HG03439 (cell line): ENCODE measurements at regions not wholly inside any gene's neighbourhood (a gene's known extent, or its start where the extent isn't known, plus 50 kb on each side); places are given as distances from the start of the nearest gene placed in this dataset.
"Not testable (repeated sequence)": the region's sequence is repeated elsewhere in the genome, so short reads cannot be mapped to it uniquely, and the experiment has no call there.

Experiments used
- ATAC-seq: cut with Tn5 transposase; IDR thresholded peaks from one replicate; pipeline ENCODE4 v1.9.1; 2021; ENCODE audit warnings: mild to moderate bottlenecking, moderate library complexity; ENCODE audit not compliant: unreplicated experiment

DNA sequence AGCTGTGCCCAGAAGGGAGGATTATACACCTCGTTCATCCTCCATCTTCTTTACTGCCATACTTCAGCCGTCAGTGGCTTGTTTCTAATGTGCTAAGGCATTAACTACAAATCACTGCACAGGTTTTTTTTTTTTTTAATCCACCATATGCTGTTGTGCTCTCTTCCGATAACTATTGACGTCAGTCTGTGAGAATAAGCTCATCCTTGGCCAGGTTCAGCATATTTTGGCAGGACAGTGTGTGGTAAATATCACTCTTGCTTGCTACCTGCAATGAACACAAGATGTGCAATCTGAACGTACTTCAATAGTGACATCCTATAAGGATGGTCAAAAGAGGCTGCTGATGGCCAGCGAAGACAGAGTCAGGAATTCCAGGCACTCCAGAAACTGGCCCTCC, 2030.7 kb upstream of the PCDH20 start:
- no peak for ATAC-seq

- not testable (repeated sequence) for ATAC-seq
Measured at GRCh38 chr13:63444225-63444624, 2028.6 kb upstream of the PCDH20 start.

GRCh38 chr13:63438951-63439350, 2023.3 kb upstream of the PCDH20 start:
- ATAC-seq = no peak

GRCh38 chr13:63436325-63436668, 2020.6 kb upstream of the PCDH20 start:
- ATAC-seq = no peak

DNA sequence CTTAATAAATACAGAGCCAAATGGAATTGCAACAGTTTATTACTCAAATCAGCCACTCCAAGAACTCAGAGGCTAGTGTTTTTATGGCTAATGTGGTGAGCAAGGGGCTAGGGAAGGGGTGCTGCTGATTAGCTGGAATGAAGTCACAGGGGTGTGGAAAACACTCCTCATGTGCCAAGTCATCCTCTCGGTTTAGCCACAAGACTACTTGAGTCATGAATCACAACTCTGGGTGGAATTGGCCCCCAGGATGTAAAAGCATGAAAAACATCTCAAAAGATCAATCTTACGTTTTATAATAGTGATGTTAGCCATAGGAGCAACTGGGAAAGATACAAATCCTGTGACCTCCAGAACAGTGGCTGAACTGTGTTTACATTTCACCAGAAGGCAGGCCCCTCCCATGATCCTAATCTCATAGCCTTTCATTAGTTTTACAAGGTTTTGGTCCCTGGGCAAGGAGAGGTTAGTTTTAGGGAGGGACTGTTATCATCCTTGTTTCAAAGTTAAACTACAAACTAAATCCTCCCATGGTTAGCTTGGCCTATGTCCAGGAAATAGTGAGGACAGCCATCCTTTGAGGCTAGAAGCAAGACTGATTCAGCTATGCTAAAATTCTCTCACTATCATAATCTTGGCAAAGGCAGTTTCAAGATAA, 2020.1 kb upstream of the PCDH20 start:
- no peak for ATAC-seq

DNA sequence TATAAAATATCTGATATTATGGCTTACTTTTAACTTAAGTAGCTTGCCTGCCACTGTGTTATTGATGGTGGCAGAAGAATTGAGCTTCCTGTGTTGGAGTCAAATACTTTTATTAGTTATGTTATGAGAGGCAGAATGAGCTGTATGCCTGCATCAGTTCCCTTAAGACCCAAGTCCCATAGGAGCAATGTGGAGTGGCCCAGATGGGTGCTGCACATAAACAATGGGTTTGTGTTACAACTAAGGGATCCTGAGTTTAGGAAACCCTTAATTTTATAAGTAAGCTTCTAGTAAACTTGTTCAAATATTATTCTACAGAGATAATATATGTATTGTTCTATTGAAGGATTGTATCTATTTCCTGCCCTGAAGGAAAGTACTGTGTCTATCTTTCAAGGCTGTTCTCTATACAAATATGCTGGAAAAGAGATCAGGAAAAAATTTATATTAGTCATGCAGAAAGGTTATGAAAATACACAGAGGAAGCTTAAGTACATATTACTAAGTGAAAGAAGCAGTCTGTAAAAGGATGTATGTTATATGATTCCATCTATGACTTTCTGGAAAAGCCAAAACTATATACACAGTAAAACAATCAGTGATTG, 2018.0 kb upstream of the PCDH20 start:
- no peak for ATAC-seq

GRCh38 chr13:63427170-63427569, 2011.5 kb upstream of the PCDH20 start:
- ATAC-seq = no peak

DNA sequence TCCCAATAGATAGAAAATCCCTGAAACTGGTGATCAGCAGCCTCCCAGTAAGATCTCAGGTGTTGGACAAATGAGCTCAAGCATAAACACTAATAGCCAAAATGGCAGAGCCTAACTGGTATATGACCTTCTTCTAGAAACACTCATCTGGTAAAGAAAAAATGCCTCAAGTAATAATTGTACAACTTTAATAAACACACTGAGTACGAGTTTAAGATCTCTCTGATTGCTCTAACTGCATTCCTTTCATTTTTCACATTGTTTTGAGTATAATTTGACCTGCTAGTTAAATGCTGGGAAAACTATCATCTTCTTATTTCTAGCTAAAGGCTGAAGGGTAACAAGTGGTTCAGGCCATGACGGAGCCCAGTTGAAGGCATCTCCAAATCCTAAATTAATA, 2009.5 kb upstream of the PCDH20 start:
- ATAC-seq = no peak

- no peak for ATAC-seq
Measured at GRCh38 chr13:63421123-63421522, 2005.5 kb upstream of the PCDH20 start.

DNA sequence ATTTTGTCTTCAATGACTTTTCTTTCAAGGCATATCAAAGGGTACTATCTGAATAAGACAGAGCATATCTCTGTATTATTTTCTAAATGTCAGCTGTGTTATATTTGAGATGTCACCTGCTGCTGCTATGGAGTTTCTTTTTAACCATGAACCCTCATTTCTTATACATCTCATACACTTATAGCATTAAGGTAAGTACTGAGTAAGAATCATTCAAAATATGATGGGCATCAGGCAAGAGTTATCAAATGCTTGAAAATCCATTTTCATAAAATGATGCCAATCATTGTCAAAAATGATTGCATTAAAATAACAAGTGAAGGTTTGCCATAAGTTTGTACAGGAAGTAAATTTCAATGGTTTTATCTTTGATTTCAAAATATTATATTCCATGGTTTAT, 2005.0 kb upstream of the PCDH20 start:
- ATAC-seq = no peak

DNA sequence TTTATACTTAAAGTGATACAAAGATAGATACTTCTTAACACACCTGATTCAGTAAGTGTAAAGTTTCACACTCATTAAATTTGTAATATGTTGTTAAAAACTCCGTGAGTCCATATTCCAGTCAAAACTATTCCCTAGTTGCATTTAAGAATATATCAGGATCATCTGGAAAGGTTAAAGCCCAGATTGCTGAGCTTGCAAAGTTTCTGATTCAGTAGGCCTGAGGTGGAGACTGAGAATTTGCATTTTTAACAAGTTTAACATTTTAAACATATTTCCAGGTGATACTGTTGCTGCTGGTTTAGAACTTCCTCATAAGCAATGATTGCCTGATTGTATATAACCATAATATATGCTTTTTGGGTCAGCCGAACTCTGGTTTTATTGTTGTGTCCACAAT, 1998.6 kb upstream of the PCDH20 start:
- no peak for ATAC-seq

DNA sequence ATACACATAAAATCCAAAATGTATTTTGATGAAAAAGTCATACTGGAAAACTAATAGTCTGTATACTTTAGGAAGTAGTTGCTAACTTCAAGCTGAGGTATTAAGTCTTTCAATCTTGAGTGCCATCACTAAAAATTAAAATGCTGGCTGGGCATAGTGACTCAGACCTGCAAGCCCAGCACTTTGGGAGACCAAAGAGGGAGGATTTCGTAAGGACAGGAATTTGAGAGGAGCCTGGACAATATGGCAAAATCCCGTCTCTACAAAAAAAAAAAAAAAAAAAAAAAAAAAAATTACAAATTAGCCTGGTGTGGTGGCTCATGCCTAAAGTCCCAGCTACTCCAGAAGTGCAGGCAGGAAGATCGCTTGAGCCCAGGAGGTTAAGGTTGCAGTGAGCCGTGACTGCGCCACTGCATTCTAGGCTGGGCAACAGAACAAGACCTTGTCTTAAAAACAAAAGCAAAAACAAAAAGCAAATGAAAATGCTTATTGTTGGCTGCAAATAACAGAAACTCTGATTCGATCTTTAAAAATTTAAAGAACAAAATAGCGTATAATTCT, 1994.2 kb upstream of the PCDH20 start:
- no peak for ATAC-seq

DNA sequence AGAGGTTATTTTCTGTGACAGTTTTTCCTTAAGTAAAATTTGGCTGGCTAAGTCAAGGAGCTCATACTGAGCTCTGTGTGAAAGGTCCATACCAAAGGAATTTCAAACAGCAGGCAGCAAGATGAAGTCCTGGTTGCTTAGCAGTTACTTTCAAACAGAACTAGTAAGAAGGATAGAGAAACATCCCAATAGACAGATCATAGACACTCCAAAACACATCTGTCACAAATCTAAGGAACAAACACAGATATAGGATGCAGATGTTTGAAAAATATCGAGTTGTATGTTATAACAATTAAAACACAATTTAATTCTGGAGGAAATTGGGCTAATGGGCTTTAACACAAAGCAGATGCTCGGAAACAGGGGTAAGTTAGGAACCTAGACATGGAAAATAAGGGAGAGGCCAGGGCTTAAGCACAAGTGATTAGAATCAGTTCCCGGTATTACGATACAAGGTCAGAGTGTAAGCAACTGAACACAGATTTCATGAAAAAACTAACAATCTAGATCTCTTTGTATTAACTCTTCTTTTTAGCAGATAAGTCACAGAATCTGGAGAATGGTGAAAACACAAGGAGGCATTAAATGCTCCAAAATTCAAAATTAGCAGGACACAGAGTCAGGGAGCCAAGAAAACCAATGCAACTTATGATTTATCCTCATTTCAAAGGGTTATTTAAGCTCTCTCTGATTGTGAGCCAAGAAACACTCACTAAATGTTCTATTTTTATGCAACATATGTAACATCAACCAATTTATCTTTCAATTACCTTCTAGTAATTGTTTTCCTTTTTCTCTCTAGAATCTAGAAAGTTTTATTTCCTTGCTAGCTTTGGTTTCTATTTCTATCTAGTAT, 1992.9 kb upstream of the PCDH20 start:
- ATAC-seq = no peak

DNA sequence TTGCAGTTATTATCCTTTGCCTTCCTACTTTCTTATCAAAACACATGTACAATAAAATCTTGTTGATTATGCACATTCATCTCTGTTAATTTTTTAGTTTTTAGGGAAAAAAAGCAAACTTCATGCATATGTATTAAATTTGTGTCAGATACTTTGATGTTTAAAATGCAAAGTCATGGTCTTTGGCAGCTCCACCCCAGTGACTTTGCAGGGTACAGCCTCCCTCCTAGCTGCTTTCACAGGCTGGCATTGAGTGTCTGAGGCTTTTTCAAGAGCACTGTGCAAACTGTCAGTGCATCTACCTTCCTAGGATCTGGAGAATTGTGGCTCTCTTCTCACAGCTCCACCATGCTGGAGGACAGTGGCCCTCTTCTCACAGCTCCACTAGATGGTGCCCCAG, 1988.1 kb upstream of the PCDH20 start:
- ATAC-seq = no peak

- no peak for ATAC-seq
Measured at GRCh38 chr13:63396746-63397145, 1981.1 kb upstream of the PCDH20 start.

GRCh38 chr13:63393112-63393511, 1977.5 kb upstream of the PCDH20 start:
- ATAC-seq = no peak

- no peak for ATAC-seq
Measured at GRCh38 chr13:63389756-63390155, 1974.1 kb upstream of the PCDH20 start.

- ATAC-seq = no peak
Measured at GRCh38 chr13:63381078-63381859, 1965.6 kb upstream of the PCDH20 start.

DNA sequence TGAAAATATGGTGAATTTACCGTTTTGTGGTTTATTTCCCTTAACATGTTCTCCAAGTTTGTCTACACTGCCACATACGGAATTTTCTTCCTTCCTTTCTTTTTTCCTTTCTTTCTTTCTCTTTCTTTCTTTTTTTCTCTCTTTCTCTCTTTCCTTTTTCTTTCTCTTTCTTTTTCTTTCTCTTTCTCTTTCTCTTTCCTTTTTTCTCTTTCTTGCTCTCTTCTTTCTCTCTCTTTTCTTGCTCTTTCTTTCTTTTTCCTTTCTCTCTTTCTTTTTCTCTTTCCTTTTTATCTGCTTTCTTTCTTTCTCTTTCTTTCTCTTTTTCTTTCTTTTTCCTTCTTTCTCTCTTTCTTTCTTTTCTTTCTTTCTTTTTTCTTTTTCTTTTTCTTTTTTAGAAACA, 1962.3 kb upstream of the PCDH20 start:
- no peak for ATAC-seq

- no peak for ATAC-seq
Measured at GRCh38 chr13:63370101-63370500, 1954.5 kb upstream of the PCDH20 start.
